Esophagus muscularis mucosa (tissue), 4 donors: ENCODE measurements at regions not wholly inside any gene's neighbourhood (a gene's known extent, or its start where the extent isn't known, plus 50 kb on each side); places are given as distances from the start of the nearest gene placed in this dataset.
A peak's percentile ranks its signal among the peaks of the same experiment; 100 is the strongest.
"Not testable (repeated sequence)": the region's sequence is repeated elsewhere in the genome, so short reads cannot be mapped to it uniquely, and the experiment has no call there.

Source experiments
- DNase-seq: peaks from one replicate; pipeline ENCODE4 v3.0.0-alpha.2; 2017; ENCODE audit errors: extremely low spot score
- H3K27ac ChIP-seq, 4 donors: fragments of 200-600 bp; sonication (generic); replicated peaks in 1 of 4; 1 replicate in 3 of 4; 2 replicates in 1 of 4; pipeline ENCODE4 v1.5.1; 2016 to 2019; ENCODE audit warnings: mild to moderate bottlenecking in 1 of 4
- H3K27me3 ChIP-seq, 4 donors: fragments of 200-600 bp; sonication (generic); one replicate each; pipeline versions ENCODE4 v1.5.1 to v1.6.0; 2016 to 2019
- H3K36me3 ChIP-seq, 4 donors: fragments of 200-600 bp; sonication (generic); one replicate each; pipeline ENCODE4 v1.5.1; 2016 to 2019
- H3K4me1 ChIP-seq, 4 donors: fragments of 200-600 bp; sonication (generic); one replicate each; pipeline ENCODE4 v1.5.1; 2016 to 2019
- H3K4me3 ChIP-seq, 4 donors: fragments of 200-600 bp; sonication (generic); 1 replicate in 2 of 4; 2 replicates in 2 of 4; pipeline ENCODE4 v1.5.1; 2016 to 2019; ENCODE audit warnings: mild to moderate bottlenecking in 4 of 4, moderate library complexity in 1 of 4
- H3K9me3 ChIP-seq, 4 donors: fragments of 200-600 bp; sonication (generic); 1 replicate in 3 of 4; 2 replicates in 1 of 4; pipeline ENCODE4 v1.5.1; 2016 to 2019
- EP300 ChIP-seq: sonication (generic); formaldehyde crosslinking; IDR thresholded peaks from one replicate; pipeline ENCODE4 v1.6.1; 2017; ENCODE audit warnings: antibody characterized with exemption
- POLR2A ChIP-seq: fragments of 450-650 bp; IDR thresholded peaks from one replicate; pipeline ENCODE4 v1.6.1; 2017; ENCODE audit warnings: antibody characterized with exemption, moderate library complexity, mild to moderate bottlenecking, low read depth
- POLR2AphosphoS5 ChIP-seq, 2 donors: sonication (generic); formaldehyde crosslinking; IDR thresholded peaks; one replicate each; pipeline ENCODE4 v1.6.1; 2017; ENCODE audit warnings: antibody characterized with exemption in 2 of 2
- WGBS: methylation state at CpG from one replicate; pipeline ENCODE4 v1.1.5; 2018; 5-methylcytosine and 5-hydroxymethylcytosine counted together
- intact Hi-C: fragments of 100-400 bp; cut with DNase I; formaldehyde crosslinking; loops from one replicate; pipeline ENCODE4 v1.15.1; 2023
- TF ChIP-seq, protein P1 (sequence below), 3 experiments: fragments of 200-600 bp in 2 of 3; fragments of 450-650 bp in 1 of 3; sonication (generic) in 2 of 3; IDR thresholded peaks; one replicate each; pipeline ENCODE4 v1.5.1; 2017 to 2019; ENCODE audit warnings: antibody characterized with exemption in 3 of 3, mild to moderate bottlenecking in 2 of 3, moderate library complexity in 1 of 3

DNA sequence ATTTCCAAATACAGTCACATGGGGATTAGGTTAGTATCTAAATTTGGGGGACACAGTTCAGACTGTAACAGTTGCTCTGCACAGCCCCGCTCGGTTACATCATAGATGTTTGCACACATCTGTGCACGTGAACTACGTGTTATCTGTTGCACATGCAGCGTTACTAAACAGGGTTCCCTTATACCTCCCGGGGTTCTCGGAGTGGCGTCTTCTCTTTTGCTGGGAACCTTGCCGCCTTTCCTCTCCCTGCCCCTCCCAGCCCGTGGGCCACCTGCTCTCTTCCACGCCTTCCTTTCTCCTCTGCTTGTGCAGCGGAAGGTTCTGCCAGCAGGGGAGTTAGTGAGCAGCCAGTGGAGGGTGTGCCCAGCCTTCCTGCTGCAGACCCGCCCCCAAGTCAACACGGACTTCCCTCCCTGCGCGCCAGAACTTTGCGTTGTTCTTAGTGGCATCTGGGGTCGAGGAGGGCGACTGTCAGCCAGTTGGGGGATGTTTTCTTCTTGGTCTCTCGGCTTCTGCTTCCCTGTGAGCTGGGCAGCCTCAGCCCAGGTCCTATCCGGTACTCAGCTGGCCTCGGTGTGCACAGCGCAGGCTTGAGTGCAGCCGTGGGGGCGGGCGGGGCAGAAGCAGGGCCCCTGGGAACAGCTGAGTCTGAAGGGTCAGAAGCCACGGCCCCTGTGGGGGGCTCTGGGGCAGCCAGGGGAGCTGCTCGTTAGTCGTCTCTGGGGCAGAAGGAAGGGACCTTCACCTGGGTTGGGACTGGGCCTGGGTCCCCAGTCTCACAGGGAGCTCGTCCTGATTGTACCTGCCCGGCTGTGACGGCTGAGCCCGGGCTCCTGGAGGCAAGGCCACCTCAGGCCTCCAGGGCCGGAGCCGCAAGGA lies 146.7 kb downstream of the IGLL1 start:
- DNase-seq, H3K9me3 ChIP-seq, H3K36me3 ChIP-seq, H3K27me3 ChIP-seq, H3K27ac ChIP-seq: not testable (repeated sequence)
- Histone ChIP-seq H3K4me3 (peak overlapping the region; percentile 30 to 44 (median 38)), H3K4me1 (peaks cover 3 to 16% (median 12%) of the 10 kb centered on the region in 4 donors)
- TF ChIP-seq, protein P1, sequence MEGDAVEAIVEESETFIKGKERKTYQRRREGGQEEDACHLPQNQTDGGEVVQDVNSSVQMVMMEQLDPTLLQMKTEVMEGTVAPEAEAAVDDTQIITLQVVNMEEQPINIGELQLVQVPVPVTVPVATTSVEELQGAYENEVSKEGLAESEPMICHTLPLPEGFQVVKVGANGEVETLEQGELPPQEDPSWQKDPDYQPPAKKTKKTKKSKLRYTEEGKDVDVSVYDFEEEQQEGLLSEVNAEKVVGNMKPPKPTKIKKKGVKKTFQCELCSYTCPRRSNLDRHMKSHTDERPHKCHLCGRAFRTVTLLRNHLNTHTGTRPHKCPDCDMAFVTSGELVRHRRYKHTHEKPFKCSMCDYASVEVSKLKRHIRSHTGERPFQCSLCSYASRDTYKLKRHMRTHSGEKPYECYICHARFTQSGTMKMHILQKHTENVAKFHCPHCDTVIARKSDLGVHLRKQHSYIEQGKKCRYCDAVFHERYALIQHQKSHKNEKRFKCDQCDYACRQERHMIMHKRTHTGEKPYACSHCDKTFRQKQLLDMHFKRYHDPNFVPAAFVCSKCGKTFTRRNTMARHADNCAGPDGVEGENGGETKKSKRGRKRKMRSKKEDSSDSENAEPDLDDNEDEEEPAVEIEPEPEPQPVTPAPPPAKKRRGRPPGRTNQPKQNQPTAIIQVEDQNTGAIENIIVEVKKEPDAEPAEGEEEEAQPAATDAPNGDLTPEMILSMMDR (IDR thresholded peaks at IDR 0.05): peak; percentile 42 to 63 (median 52)
- intact Hi-C loops: loop anchor here (10.0 kb wide), 1 partner anchor 101 kb away; no protein-coding TSS in a partner anchor
- WGBS: 13% methylated on average over 14 of the region's 35 CpGs

DNA sequence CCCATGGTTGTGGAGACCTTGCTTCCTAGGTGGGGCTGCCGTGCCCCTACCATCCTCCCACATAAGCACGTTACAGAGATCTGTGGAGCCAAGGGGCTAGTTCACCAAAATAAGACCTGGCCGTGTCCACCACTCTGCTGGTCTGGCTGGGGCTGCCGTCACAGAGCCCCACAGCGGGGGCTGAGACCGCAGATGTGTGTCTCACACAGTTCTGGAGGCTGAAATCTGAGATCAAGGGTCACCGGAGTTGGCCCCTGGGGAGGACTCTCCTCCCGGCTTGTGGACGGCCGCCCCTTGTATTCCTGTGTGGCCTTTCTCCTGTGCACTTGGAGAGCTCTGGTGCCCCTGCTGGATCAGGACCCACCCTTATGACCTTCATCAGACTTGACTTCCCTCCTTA lies 147.4 kb downstream of the IGLL1 start:
- not testable (repeated sequence) for DNase-seq, H3K9me3 ChIP-seq, H3K27me3 ChIP-seq, H3K36me3 ChIP-seq, H3K27ac ChIP-seq
- Histone ChIP-seq H3K4me3 (peak overlapping the region in 1 of 4 donors; percentile 39), H3K4me1 (peaks cover 3 to 16% (median 12%) of the 10 kb centered on the region in 4 donors)
- 58% methylated on average over 7 of the region's 10 CpGs for WGBS
- intact Hi-C loops: loop anchor here (10.0 kb wide), 1 partner anchor 102 kb away; no protein-coding TSS in a partner anchor

DNA sequence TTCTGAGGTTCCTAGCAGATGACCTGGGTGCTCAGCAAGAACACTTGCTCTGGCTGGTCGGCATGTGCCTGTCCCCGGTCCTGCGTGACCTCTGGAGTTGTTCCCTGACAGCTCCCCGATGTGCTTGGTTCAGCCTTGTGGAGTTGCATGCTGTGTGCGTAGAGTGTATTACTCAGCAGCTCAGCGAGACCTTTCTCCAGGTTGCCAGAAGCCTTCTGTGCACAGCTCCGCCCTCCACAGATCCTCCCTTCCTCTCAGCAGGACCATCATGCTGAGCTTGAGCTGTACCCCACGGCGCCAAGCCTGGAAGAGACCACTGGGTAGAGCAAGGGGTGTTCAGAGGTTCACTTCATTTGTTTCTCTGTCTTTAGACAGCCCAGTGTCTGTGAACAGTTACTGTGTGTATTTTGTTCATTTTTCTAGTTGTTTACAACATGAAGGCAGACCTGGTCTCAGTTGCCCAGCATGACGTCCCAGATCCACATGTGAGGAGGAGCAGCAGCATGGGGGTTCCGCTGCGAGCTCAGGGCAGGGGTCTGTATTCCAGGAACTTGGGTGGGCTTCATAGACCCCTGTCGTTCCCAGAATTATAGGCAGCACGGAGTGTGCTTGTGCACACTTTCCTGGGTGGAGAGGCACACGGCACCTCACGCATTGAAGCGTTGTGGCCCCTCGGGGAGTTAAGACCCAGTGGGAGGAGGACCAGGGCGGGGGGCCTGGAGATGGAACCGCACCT lies 148.6 kb downstream of the IGLL1 start:
- Histone ChIP-seq H3K4me3 (no peak overlapping the region), H3K4me1 (peaks cover 3 to 16% (median 12%) of the 10 kb centered on the region in 4 donors), H3K27ac (no peak overlapping the region), H3K27me3 (no peaks in the 10 kb centered on the region), H3K9me3 (peaks cover 0 to 11% (median 4%) of the 10 kb centered on the region in 4 donors), H3K36me3 (no peaks in the 10 kb centered on the region)
- WGBS: 75% methylated on average over 20 of the region's 20 CpGs
- intact Hi-C loops: loop anchor here (10.0 kb wide), 1 partner anchor 103 kb away; no protein-coding TSS in a partner anchor
- DNase-seq: no peak
- no peak for TF ChIP-seq EP300
- no peak for TF ChIP-seq POLR2A
- TF ChIP-seq, protein P1 (IDR thresholded peaks at IDR 0.05): no peak
- TF ChIP-seq POLR2AphosphoS5 (IDR thresholded peaks at IDR 0.05): no peak

DNA sequence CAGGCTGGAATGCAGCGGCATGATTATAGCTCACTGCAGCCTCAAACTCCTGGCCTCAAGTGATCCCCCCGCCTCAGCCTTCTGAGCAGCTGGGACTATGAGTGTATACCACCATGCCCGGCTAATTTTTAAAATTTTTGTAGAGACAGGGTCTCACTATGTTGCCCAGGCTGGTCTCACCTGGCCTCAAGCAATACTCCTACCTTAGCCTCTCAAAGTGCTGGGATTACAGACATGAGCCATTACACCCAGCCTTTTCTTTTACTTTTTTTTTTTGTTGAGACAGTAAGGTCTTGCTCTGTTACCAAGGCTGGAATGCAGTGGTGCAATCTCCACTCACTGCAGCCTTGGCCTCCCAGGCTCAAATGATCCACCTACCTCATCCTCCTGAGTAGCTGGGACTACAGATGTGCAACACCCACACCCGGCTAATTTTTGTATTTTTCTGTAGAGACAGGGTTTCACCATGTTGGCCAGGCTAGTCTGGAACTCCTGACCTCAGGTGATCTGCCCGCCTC lies 155.5 kb downstream of the IGLL1 start:
- DNase-seq, H3K27ac ChIP-seq, H3K4me3 ChIP-seq, intact Hi-C loops, H3K9me3 ChIP-seq, H3K27me3 ChIP-seq, H3K4me1 ChIP-seq, H3K36me3 ChIP-seq: not testable (repeated sequence)
- WGBS: 84% methylated on average over 5 of the region's 5 CpGs

DNA sequence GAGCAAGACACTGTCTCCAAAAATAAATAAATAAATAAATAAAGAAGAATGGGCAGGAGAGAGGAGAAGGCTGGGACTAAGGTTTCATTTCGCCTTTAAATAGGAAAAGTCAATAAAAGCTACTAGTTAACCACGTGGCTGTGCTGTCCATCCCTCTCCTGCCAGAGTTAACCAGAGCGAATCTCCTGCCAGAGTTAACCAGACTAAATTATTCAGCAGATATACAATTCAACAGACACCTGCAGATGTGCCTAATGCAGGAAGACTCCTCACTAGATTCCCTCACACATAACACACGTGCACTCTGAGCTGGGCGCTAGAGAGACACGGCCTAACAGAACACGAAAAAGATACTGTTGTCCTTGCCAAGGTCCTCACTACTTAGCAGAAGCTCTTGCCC lies 156.1 kb downstream of the IGLL1 start:
- TF ChIP-seq EP300 (no peak), POLR2A (no peak), POLR2AphosphoS5 (IDR thresholded peaks at IDR 0.05) (no peak)
- TF ChIP-seq, protein P1 (IDR thresholded peaks at IDR 0.05): no peak
- H3K27me3 ChIP-seq: no peaks in the 10 kb centered on the region
- no peak overlapping the region for H3K27ac ChIP-seq
- H3K9me3 ChIP-seq: peaks cover 0 to 3% (median 0%) of the 10 kb centered on the region in 4 donors
- no peak for DNase-seq
- 82% methylated on average over 7 of the region's 7 CpGs for WGBS
- intact Hi-C loops: no loop called here
- H3K4me3 ChIP-seq: no peak overlapping the region
- no peaks in the 10 kb centered on the region for H3K36me3 ChIP-seq
- H3K4me1 ChIP-seq: no peaks in the 10 kb centered on the region

DNA sequence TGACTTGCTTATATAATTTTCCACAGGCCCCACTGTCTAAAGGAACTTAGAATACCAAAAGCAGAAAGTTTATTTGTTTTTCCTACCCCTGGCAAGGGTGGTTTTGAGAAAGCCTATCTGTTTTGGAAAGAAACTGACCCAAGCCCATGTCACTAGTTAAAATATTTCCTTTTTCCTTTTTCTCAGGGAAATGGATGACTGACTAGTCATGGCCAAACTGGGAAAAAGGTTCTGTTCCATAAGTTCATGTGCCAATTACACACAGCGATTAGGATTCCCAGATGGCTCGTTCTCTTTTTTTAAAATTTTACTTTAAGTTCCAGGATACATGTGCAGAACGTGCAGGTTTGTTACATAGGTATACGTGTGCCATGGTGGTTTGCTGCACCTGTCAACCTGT lies 157.8 kb downstream of the IGLL1 start:
- intact Hi-C loops, H3K4me1 ChIP-seq: not testable (repeated sequence)
- 91% methylated on average over 4 of the region's 4 CpGs for WGBS

DNA sequence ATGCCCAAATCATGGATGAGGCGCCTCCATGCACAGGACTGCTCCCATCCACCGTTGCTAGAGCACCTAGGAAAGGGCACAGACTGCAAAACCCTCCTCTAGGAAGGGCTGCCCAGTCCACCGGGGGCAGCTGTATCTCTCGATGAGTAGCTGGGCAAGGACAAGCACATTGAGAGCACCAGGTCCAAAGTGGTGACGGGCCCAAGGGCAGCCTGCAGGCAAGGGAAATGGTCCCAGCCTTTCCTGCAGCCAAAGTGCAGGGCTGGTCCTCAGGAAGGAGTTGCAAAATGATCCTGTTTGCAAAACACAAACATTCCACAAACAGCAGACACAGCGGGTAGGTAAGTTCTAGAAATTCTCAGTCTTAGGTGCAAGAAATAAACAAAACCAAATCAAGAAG lies 158.8 kb downstream of the IGLL1 start:
- WGBS: 92% methylated on average over 2 of the region's 6 CpGs
- H3K4me1 ChIP-seq, H3K9me3 ChIP-seq, H3K4me3 ChIP-seq, H3K36me3 ChIP-seq, H3K27ac ChIP-seq, DNase-seq, H3K27me3 ChIP-seq, intact Hi-C loops: not testable (repeated sequence)

More for the DNA sequence above, 157.8 kb downstream of the IGLL1 start:
- not testable (repeated sequence) for H3K27me3 ChIP-seq, H3K36me3 ChIP-seq, DNase-seq, H3K27ac ChIP-seq, H3K9me3 ChIP-seq, H3K4me3 ChIP-seq
